SU-DHL-6 (cell line): ENCODE measurements at regions not wholly inside any gene's neighbourhood (a gene's known extent, or its start where the extent isn't known, plus 50 kb on each side); places are given as distances from the start of the nearest gene placed in this dataset.

ENCODE experiments used
- H2AFZ ChIP-seq: fragments of 200-600 bp; sonication (generic); 2 replicates; pipeline ENCODE4 v1.6.1; 2014; ENCODE audit warnings: low read depth, mild to moderate bottlenecking, moderate library complexity, mixed read lengths, antibody characterized with exemption, low read length; ENCODE audit not compliant: severe bottlenecking
- H3F3A ChIP-seq: fragments of 200-600 bp; shearing (Covaris generic); 2 replicates; pipeline ENCODE4 v1.6.0; 2016; ENCODE audit warnings: antibody characterized with exemption, mild to moderate bottlenecking; ENCODE audit not compliant: insufficient read depth
- H3K27ac ChIP-seq: fragments of 200-600 bp; sonication (generic); 2 replicates; pipeline ENCODE4 v1.5.1; 2016; ENCODE audit warnings: low read depth, mild to moderate bottlenecking, low read length, moderate library complexity, mixed read lengths
- H3K27me3 ChIP-seq: fragments of 200-600 bp; sonication (generic), shearing (Covaris generic); 2 replicates; pipeline ENCODE4 v1.6.0; 2014; ENCODE audit warnings: mild to moderate bottlenecking, low read length
- H3K36me3 ChIP-seq: fragments of 200-600 bp; sonication (generic); 2 replicates; pipeline ENCODE4 v1.6.1; 2014; ENCODE audit warnings: mild to moderate bottlenecking, low read length, mixed read lengths
- H3K4me2 ChIP-seq: fragments of 300-600, 200-600 bp; shearing (Covaris generic), sonication (generic); 2 replicates; pipeline ENCODE4 v1.6.0; 2014; ENCODE audit warnings: low read length, low read depth, mild to moderate bottlenecking; ENCODE audit not compliant: poor library complexity, severe bottlenecking
- H3K4me3 ChIP-seq: fragments of 200-600 bp; sonication (generic); 2 replicates; pipeline ENCODE4 v1.5.1; 2014; ENCODE audit warnings: antibody characterized with exemption, low read length, mild to moderate bottlenecking, mixed read lengths; ENCODE audit not compliant: insufficient read depth, poor library complexity, severe bottlenecking
- H3K79me2 ChIP-seq: fragments of 200-600 bp; sonication (generic); 2 replicates; pipeline ENCODE4 v1.6.1; 2014; ENCODE audit warnings: mild to moderate bottlenecking, low read length, moderate library complexity; ENCODE audit not compliant: insufficient read depth
- H3K9ac ChIP-seq: fragments of 200-600 bp; sonication (generic); 2 replicates; pipeline ENCODE4 v1.7.0; 2014; ENCODE audit warnings: mild to moderate bottlenecking, low read length
- H3K9me2 ChIP-seq: fragments of 200-600 bp; sonication (generic); replicated peaks from 2 replicates; pipeline ENCODE4 v1.6.1; 2014; ENCODE audit warnings: low read length; ENCODE audit not compliant: insufficient read depth
- H3K9me3 ChIP-seq: fragments of 200-600 bp; sonication (generic); 2 replicates; pipeline ENCODE4 v1.6.1; 2014; ENCODE audit warnings: low read length, mixed read lengths; ENCODE audit not compliant: insufficient read depth
- H4K20me1 ChIP-seq: fragments of 200-600 bp; sonication (generic); 2 replicates; pipeline ENCODE4 v1.6.1; 2014; ENCODE audit warnings: low read depth, mild to moderate bottlenecking, antibody characterized with exemption, low read length, moderate library complexity, mixed read lengths
- CTCF ChIP-seq: fragments of 200-600 bp; sonication (generic); IDR thresholded peaks from one replicate; pipeline ENCODE4 v1.5.1; 2017; ENCODE audit warnings: antibody characterized with exemption, mild to moderate bottlenecking, low read length, moderate library complexity; ENCODE audit not compliant: insufficient read depth, poor library complexity, severe bottlenecking
- EZH2phosphoT487 ChIP-seq: fragments of 200-600 bp; sonication (generic), shearing (Covaris generic); conservative IDR thresholded peaks from 2 replicates; pipeline ENCODE4 v1.6.1; 2018; ENCODE audit warnings: mild to moderate bottlenecking, antibody characterized with exemption, low read length, moderate library complexity, mixed read lengths

DNA sequence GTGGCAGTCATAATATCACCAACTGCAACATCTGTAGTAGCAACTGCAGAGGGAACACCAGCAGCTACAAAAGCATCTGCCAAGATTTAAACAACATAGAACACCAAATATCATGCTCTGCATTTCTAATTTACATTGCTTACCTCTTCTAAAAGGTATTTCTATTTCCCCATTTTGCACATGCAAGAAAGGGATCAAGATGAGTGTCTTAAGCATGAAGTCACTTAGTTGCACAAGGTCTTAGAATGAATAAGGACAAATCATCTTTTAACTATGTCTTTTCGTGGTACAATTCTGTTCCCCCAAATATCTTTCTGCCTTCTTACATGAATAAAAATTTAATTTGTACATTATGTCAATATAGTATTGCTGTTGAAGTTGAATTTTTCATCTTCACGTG, 1746.4 kb downstream of the EFNA5 start:
- H4K20me1 ChIP-seq, result no peaks in the 10 kb centered on the region
- H3K4me2 ChIP-seq, result no peak overlapping the region
- H3K36me3 ChIP-seq, result no peaks in the 10 kb centered on the region
- no peak overlapping the region for H2AFZ ChIP-seq
- H3K4me3 ChIP-seq, result no peak overlapping the region
- H3K9me2 ChIP-seq, result no peaks in the 10 kb centered on the region
- H3K9me3 ChIP-seq, result no peaks in the 10 kb centered on the region
- no peak overlapping the region for H3K9ac ChIP-seq
- H3K27ac ChIP-seq, result no peak overlapping the region
- TF ChIP-seq CTCF (no peak), EZH2phosphoT487 (no peak)
- H3K27me3 ChIP-seq, result no peaks in the 10 kb centered on the region
- H3F3A ChIP-seq, result no peaks in the 10 kb centered on the region
- no peaks in the 10 kb centered on the region for H3K79me2 ChIP-seq

DNA sequence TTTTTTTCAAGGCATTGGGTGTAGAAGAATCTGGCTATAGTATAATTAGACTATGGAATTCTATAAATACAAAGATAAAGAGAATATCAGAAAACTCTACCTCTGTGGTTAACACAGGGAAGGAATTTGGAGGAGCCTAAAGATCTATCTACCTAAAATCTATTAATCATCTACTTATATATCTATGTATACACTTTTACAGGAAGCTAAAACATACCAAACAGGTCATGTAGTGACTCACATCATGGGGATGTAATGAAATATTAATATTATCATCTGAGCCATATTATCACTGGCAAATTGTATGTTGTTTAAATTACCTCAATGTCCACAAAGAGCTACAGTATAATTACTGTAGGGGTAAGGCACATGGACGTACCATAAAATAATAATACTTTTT, 1748.2 kb downstream of the EFNA5 start:
- Histone ChIP-seq H3K9me2 (no peaks in the 10 kb centered on the region), H3K27me3 (no peaks in the 10 kb centered on the region), H3K27ac (no peak overlapping the region), H2AFZ (no peak overlapping the region), H3K9me3 (peaks cover 4% of the 10 kb centered on the region; the same call in 1 of the 2 replicates), H3F3A (no peaks in the 10 kb centered on the region), H3K79me2 (no peaks in the 10 kb centered on the region), H3K36me3 (no peaks in the 10 kb centered on the region), H3K4me3 (no peak overlapping the region), H3K4me2 (no peak overlapping the region), H3K9ac (no peak overlapping the region), H4K20me1 (no peaks in the 10 kb centered on the region)
- TF ChIP-seq EZH2phosphoT487 (no peak), CTCF (no peak)

DNA sequence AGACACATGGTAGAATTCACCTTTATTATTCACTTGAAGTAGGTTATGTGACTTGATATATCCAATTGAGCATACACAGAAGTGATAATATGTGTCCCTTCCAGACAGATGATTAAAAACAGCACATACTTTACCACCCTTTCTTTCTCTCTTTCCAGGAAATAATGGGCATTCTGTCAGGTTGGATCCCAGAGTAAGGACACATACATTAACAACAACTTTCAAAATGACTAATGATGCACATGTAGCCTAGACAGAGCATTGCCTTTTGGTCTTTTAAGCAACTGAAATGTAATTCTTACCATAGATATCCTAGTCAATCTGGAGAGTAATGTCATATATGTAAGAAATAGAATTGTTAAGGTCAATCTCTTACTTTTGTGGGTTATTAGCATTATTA, 1748.7 kb downstream of the EFNA5 start:
- Histone ChIP-seq H3K27ac (no peak overlapping the region), H4K20me1 (no peaks in the 10 kb centered on the region), H3K4me3 (no peak overlapping the region), H2AFZ (no peak overlapping the region), H3K79me2 (no peaks in the 10 kb centered on the region), H3K9me2 (no peaks in the 10 kb centered on the region), H3K36me3 (no peaks in the 10 kb centered on the region), H3K9me3 (peaks cover 4% of the 10 kb centered on the region; the same call in 1 of the 2 replicates), H3K9ac (no peak overlapping the region), H3K27me3 (no peaks in the 10 kb centered on the region), H3F3A (no peaks in the 10 kb centered on the region), H3K4me2 (no peak overlapping the region)
- TF ChIP-seq CTCF (no peak), EZH2phosphoT487 (no peak)
